LNCAP (cell line): ENCODE measurements at regions not wholly inside any gene's neighbourhood (a gene's known extent, or its start where the extent isn't known, plus 50 kb on each side); places are given as distances from the start of the nearest gene placed in this dataset.

Source experiments
- TF ChIP-seq, protein P1 (sequence below): fragments of 450-650 bp; IDR thresholded peaks from 2 replicates; pipeline ENCODE4 v1.5.1; 2017; ENCODE audit warnings: mild to moderate bottlenecking

DNA sequence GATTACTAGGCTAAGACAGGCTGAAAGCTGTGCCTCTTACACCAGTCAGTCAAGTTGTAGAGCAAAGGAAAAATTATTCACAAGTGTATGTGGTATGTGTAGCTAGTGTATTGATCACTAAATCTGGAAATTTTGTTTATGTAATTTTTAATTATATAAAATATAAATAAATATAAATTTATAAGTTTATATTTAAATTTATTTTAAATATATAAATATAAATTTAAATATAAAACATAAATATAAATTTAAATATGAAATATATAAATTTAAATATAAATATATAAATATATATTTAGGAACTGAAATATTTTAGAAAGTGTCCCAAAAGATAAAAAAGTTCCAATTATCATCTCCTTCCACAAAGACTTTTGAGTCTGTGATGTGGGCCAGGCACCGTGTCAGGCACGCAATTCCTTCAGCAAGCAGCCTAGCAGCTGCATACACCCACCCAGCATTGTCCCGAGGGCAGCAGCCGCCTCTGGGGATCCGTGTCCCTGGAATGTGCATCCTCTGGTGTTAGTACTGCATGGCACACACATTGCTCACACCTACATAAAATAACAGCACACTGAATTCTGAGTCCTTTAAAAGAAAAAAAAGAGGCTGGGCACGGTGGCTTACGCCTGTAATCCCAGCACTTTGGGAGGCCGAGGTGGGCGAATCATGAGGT, 1098.0 kb downstream of the BRD1 start:
- TF ChIP-seq, protein P1, sequence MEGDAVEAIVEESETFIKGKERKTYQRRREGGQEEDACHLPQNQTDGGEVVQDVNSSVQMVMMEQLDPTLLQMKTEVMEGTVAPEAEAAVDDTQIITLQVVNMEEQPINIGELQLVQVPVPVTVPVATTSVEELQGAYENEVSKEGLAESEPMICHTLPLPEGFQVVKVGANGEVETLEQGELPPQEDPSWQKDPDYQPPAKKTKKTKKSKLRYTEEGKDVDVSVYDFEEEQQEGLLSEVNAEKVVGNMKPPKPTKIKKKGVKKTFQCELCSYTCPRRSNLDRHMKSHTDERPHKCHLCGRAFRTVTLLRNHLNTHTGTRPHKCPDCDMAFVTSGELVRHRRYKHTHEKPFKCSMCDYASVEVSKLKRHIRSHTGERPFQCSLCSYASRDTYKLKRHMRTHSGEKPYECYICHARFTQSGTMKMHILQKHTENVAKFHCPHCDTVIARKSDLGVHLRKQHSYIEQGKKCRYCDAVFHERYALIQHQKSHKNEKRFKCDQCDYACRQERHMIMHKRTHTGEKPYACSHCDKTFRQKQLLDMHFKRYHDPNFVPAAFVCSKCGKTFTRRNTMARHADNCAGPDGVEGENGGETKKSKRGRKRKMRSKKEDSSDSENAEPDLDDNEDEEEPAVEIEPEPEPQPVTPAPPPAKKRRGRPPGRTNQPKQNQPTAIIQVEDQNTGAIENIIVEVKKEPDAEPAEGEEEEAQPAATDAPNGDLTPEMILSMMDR, result no peak

DNA sequence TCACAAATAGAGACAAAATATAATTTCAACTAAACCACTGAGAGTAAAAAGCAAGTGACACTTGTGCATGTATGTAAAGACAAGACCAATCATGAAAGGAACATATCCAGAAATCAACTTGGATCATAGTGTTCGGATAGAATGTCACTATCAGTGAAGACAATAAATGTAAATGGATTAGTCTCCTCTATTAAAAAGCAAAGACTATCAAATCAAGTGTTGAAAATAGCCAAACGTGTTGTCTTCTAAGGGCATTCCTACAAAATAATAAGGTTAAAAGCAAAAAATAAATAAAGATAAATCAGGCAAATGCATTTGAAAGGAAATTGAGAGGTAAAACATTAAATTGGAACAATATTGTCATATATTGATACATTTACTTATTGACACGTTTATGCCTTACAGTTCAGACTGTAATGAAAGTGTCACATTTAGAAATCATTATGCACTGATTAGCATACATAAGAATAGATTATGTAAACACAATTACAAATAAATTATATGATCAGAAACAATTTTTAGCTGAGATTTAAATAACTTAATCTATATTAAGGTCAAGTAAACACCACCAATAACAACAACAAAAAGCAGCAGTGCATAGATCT, 1100.1 kb downstream of the BRD1 start:
- TF ChIP-seq, protein P1, result no peak

DNA sequence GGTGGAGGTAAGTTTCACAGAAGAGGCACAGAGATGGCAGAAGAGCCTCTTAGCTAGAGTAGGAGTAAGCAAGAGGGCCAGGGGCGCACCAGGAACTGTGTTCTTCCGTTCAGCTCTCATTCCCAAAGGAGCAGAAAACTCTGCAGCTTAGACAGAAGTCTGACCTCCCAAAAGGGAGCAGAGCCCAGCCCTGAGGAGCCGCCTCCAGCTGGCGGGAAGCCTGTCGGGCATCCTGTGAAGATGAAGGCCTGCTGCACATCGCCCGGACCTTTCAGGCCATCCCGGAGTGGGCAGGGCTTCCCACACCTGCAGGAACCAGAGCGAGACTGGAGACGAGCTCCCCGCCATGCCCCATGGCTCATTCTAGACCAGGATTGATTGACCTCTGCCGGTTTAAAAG, 1102.8 kb downstream of the BRD1 start:
- TF ChIP-seq, protein P1, result no peak

DNA sequence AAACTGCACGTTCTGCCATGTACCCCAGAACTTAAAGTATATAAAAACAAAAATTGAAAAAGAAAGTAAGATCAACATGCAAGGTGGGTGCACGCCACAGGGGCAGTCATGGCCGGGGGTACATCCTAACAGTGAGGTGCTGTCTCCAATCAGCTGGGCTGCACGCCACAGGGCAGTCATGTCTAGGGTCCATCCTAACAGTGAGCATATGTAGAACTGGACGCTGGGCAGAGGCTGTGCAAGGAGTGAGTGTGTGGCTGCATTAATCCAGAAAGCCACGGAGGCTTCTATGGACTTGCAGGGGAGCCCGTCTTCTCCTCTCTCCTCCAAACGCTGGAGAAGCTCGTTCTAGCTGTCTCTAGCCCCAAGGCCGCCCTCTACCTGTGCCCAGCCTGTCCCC, 1105.0 kb downstream of the BRD1 start:
- TF ChIP-seq, protein P1, result no peak

DNA sequence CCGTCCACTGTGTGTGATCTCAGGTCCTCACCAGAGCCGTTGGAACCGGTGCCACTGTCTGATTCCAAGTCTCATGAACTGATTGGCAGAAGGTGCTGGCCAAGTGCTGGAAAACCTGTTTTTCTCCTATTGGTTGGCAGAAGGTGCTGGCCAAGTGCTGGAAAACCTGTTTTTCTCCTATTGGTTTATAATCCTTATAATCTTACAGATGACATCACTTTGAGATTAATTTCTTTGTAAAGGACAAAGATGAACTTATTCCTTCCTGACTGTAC, 1106.3 kb downstream of the BRD1 start:
- TF ChIP-seq, protein P1, result no peak

DNA sequence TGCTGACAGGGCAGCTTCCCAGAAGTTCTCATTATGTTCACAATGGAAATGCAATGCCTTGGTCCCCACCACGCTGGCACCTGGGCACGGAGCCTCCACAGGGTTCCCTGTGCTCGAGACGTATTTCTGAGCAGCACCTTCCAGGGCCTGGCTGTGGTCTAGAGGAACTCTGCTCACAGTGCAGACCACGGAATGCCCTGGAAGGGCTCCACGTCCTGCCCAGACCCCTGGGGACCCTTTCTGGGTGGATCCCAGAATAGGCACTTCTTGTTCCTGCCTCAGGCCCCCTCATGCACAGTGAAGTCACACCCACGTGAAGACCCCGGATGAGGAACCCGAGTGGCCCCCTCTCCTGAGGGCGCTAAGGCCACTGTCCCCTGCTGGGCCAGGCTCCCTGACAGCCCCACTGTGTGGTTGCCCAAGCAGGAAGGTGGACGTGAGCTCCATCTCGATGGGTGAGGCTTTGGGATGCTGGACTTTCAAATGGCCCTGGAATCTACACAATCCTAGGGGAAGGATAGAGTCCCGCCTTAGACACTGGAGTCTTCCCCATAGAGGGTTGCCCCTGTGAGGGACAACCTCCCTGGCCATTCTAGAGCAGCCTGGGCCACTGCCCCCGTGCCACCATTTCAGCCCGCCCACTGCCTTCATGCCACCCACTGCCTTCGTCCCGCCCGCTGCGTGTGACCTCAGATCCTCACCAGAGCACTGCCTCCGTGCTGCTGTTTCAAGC, 1106.8 kb downstream of the BRD1 start:
- TF ChIP-seq, protein P1, result no peak

DNA sequence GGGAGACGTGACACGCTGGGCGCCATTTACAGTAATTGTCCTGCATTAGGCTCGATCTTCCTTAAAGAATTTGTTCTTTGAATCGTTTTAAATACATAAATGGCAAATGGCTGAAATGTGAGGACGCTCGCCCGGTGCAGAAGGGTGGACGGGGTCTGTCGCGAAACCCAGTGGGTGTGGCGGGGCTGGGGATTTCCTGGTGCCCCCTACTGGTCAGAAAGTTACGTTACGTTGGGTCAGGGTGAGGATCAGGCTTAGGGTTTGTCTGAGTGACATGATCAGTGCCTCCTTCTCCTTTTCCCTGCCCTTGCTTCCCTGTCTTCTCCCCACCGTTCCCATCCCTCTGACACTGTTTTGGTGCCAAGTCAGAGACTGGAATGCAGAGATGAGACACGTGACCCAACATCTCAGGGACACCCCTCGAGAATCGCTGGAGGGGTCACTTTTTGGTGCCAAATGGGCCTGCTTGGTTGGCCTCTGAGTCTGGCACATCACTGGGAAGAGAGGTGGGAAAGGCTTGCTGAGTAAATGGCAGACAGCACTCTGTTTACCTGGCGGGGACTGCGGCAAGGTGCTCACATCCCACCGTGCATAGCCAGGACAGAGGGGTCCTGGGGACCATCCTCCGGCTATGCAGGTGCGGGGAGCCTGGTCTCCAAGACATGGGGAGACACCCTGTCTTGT, 1107.6 kb downstream of the BRD1 start:
- TF ChIP-seq, protein P1, result no peak; the same call in 1 of the 2 replicates
